CD4-positive, alpha-beta T cell treated with Interleukin-4 for 4 hours (primary cell): ENCODE measurements at regions not wholly inside any gene's neighbourhood (a gene's known extent, or its start where the extent isn't known, plus 50 kb on each side); places are given as distances from the start of the nearest gene placed in this dataset.
A peak's percentile ranks its signal among the peaks of the same experiment; 100 is the strongest.

Source experiments
- DNase-seq: peaks from one replicate; pipeline ENCODE4 v3.0.0-alpha.2; 2020

DNA sequence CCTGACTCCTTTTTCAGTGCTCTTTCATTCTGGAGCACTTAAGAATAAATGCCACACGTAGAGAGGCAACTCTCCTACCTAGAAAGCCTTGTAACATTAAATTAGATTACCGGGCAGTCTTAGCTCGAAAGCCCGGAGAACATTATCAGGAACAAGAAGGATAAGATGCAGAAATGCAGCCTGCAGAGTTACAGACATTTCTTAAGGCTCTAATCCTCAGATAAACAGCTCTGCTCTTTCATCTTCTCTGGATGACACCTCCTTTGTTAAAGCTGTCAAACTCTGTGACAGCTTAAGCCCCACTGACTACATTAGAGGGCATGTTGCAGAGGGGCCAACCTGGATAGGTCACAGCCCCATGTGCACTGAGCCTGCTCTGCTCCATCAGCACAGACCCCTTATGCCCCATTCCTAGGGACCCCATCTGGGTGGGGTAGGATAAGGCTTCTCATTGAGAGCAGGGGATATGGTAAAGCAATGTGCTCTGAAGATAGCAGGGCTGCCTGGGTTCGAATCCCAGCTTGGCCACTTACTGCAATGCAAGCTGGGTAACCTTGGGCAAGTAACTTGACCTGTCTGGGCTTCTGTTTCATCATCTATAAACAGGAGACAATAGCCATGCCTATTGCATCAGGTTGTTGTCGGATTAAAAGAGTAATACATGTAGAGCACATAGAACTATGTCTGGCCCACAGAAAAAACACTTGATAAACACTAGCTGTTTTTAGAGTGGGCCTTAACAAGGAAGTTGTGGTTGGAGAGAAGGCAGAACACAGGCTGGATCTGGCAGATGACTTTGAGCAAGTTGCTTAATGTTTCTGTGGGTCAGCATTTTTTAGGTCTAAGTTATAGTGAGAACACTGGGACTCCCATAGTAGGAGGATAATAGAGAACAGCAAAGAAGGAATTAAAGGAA, 111.4 kb downstream of the THNSL2 start:
- no peak for DNase-seq

GRCh38 chr2:88269836-88270235, 99.7 kb downstream of the THNSL2 start:
- peak; percentile 8 for DNase-seq

DNA sequence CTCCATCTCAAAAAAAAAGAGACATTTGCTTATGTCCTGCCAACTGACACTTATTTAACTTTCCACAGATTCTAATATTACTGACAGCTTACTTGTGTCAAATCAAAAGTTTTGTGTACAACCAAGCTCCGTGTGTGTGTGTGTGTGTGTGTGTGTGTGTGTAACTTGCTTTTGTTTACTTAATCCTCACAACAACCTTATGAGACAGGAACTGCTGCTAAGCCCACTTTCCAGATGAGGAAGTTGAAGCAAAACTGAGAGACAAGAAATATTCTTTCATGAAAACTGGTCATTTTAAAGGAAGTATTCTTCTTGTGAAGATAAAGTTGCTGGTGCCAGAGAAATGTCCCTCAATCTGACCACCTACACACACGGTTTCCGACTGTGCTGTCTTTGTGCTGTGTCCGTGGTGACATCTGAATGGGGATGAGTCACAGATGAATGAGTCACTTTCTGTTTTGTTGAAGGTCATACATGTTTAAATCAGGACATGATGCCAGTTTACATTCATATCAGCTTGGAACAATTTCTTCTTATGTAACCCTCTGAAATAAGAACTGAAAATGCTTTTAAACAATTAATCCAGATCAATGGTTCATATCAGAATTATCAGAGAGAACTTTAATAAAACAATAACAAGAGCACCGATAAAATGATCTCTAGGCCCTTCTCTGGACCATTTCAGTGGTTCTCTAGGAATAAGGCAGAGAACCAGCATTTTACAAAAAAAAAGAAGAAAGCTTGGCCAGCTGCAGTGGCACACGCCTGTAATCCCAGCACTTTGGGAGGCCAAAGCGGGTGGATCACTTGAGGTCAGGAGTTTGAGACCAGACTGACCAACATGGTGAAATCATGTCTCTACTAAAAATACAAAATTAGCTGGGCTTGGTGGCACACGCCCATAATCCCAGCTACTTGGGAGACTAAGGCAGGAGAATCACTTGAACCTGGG, 95.5 kb downstream of the THNSL2 start:
- peak; percentile 22 for DNase-seq

DNA sequence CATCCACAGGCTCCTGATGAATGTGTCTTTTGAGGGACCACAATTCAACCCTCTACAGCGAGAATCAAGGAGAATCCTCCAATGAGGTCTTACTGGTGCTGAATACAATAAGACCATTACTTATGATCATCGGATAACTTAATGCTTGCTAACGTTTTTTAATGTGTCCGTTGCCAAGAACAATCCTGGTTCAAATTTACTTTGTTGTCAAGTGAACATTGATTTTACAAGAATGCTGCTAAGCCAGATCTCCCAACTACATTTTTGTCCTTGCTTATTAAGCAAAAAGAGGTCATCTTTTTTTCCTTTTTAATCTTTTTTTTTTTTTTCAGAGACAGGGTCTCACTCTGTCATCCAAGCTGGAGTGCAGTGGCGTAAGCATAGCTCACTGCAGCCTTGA, 93.7 kb downstream of the THNSL2 start:
- DNase-seq, result no peak

- DNase-seq, result no peak
Observed at GRCh38 chr2:88261725-88262124, 91.6 kb downstream of the THNSL2 start.

- DNase-seq, result no peak
Observed at GRCh38 chr2:88258208-88258607, 88.1 kb downstream of the THNSL2 start.

- DNase-seq, result no peak
Observed at GRCh38 chr2:88254437-88255091, 84.4 kb downstream of the THNSL2 start.

- no peak for DNase-seq
Observed at GRCh38 chr2:88253997-88254396, 83.9 kb downstream of the THNSL2 start.

DNA sequence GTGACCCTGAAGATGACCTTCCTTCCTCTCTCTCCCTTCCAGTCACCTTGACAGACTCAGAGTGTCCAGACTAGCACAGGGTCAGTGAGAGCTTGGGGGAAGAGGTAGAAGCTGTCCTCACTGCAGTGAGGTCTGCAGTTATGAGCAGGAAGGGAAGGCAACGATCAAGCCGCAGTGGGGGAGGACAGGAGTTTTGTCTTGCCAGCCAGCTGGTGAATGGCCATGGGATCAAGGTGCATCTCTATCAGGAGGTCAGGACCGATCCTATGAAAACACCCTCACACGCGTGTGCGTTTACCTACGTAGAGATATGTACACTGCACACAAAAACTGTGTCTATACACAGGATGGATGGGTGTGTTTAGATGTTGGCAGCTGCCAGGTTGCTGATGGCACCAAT, 83.2 kb downstream of the THNSL2 start:
- no peak for DNase-seq

DNA sequence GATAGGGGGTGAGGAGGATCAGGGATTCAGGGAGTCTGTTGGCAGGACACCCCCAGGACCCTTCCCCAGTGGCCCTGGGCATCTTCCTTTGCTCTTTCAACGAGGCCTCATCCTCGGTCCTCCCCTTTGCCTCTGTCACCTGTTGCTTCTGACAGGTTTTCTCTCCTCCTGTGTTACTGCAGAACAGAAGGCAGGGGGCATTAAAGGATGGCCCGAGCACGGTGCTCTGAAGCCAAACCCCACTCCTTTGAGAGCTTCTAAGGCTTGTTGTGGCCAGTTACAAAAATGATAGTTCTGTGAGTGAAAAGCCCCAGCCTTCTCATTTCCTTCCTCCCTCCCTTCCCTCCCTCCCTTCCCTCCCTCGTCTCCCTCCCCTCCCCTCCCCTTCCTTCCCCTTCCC, 82.5 kb downstream of the THNSL2 start:
- DNase-seq, result no peak

DNA sequence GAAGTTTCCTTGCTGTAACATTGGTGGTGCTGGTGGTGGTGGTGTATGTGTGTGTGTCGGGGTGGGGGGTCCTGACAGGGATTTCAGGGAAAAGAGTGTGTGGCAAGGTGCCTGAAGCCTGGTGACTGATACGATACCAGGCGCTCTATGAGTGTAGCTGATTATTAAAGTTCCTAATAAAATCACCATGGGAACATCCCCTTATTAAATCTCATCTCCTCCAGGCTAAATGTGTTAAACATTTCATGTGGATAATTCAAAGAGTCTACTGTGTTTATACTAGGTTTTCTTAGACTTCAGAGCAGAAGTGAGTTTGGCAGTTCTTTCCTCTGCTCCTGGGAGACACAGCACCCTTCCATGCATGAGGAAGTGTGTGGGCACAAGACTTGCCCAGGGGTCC, 82.0 kb downstream of the THNSL2 start:
- no peak for DNase-seq

- DNase-seq, result no peak
Observed at GRCh38 chr2:88250404-88250803, 80.3 kb downstream of the THNSL2 start.

- no peak for DNase-seq
Observed at GRCh38 chr2:88248280-88248828, 78.2 kb downstream of the THNSL2 start.

DNA sequence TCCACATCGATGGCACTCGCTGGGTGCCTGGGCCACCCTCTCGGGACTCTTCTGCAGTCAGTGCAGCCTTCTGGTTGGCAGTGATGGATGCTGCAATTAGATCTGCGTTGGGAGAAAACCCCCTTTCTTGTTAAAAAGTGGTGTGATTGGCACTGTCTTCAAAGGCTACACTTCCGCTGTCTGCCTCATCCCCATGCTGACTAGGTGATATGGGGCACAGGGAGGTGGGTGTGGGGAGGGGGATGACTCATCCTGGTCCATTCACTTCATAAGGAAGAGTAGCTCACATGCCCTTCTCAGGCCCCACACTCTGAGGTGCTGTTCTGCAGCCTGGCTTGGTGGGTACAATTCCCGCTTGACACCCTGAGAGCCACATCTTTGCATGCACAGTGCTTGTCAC, 77.4 kb downstream of the THNSL2 start:
- peak; percentile 8 for DNase-seq

DNA sequence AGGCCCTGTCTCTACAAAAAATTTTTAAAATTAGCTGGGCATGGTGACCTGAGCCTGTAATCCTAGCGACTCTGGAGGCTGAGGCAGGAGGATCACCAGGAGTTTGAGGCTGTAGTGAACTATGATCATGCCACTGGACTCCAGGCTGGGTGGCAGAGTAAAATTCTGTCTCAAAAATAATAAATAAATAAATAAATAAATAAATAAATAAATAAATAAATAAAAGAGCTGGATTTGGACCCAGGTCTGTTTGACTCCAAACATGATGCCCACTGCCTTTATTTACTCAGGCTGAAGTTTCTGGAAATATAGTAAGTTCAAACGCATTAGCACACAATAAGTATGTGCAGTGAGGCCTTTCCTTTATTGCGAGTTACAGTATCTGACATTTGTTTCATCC, 75.0 kb downstream of the THNSL2 start:
- DNase-seq, result no peak

- peak; percentile 49 for DNase-seq
Observed at GRCh38 chr2:88239781-88240180, 69.6 kb downstream of the THNSL2 start.

GRCh38 chr2:88236666-88237065, 66.5 kb downstream of the THNSL2 start:
- no peak for DNase-seq
